A673 (cell line): ENCODE measurements at regions not wholly inside any gene's neighbourhood (a gene's known extent, or its start where the extent isn't known, plus 50 kb on each side); places are given as distances from the start of the nearest gene placed in this dataset.

Experiments
- BruUV-seq: library from RNA; stranded (reverse); fragments of 400-500 nt; replicated peaks from 2 replicates; lab custom pipeline; 2021; lab: Mats Ljungman, UMichigan
- CTCF ChIA-PET: fragments of 300-600 bp; sonication (Branson Sonifier 250); formaldehyde crosslinking; loops from one replicate; lab custom pipeline; 2022; ENCODE audit warnings: antibody characterized with exemption; lab: Charles Lee
- POLR2A ChIA-PET: fragments of 300-600 bp; sonication (Branson Sonifier 250); formaldehyde crosslinking; loops from one replicate; lab custom pipeline; 2022; ENCODE audit warnings: antibody characterized with exemption; ENCODE audit not compliant: low non-redundant PET; lab: Charles Lee
- DNase-seq: peaks from one replicate; pipeline ENCODE4 v3.0.0-alpha.2; 2015; ENCODE audit warnings: low spot score
- H3K27ac ChIP-seq: fragments of 200-600 bp; sonication (generic); 2 replicates; pipeline ENCODE4 v1.5.1; 2016; ENCODE audit warnings: mixed run types, low read depth, mild to moderate bottlenecking, mixed read lengths, antibody characterized with exemption, low read length; ENCODE audit not compliant: poor library complexity, severe bottlenecking
- H3K27me3 ChIP-seq: fragments of 200-600 bp; sonication (generic); replicated peaks from 2 replicates; pipeline ENCODE4 v1.6.1; 2017; ENCODE audit warnings: mixed run types, low read depth, mild to moderate bottlenecking, mixed read lengths, antibody characterized with exemption, low read length; ENCODE audit not compliant: insufficient read depth, poor library complexity
- H3K36me3 ChIP-seq: fragments of 200-600 bp; sonication (generic); 2 replicates; pipeline ENCODE4 v1.6.1; 2016; ENCODE audit warnings: mixed run types, mild to moderate bottlenecking, mixed read lengths, antibody characterized with exemption, low read length; ENCODE audit not compliant: insufficient read depth, poor library complexity, severe bottlenecking
- H3K4me1 ChIP-seq: fragments of 200-600 bp; sonication (generic); 2 replicates; pipeline ENCODE4 v1.6.1; 2017; ENCODE audit warnings: mixed run types, mild to moderate bottlenecking, mixed read lengths, antibody characterized with exemption, low read length; ENCODE audit not compliant: insufficient read depth, poor library complexity, severe bottlenecking
- H3K4me3 ChIP-seq: fragments of 200-600 bp; sonication (generic); 2 replicates; pipeline ENCODE4 v1.5.1; 2016; ENCODE audit warnings: low read depth, mixed run types, mild to moderate bottlenecking, mixed read lengths, low read length; ENCODE audit not compliant: poor library complexity, severe bottlenecking
- H3K9me3 ChIP-seq: fragments of 200-600 bp; sonication (generic); 2 replicates; pipeline ENCODE4 v1.6.1; 2016; ENCODE audit warnings: mixed run types, low read depth, mild to moderate bottlenecking, mixed read lengths, antibody characterized with exemption, low read length; ENCODE audit not compliant: poor library complexity, severe bottlenecking
- CTCF ChIP-seq: fragments of 300-800, 200-600 bp; sonication (generic); conservative IDR thresholded peaks from 2 replicates; pipeline ENCODE4 v1.5.1; 2017; ENCODE audit warnings: low read depth, mild to moderate bottlenecking, antibody characterized with exemption, low read length, moderate library complexity, mixed read lengths
- EZH2 ChIP-seq: fragments of 200-600 bp; sonication (generic); IDR thresholded peaks from 2 replicates; pipeline ENCODE4 v1.6.1; 2017; ENCODE audit warnings: borderline replicate concordance, low read depth, mild to moderate bottlenecking, mixed read lengths, antibody characterized with exemption, low read length; ENCODE audit not compliant: poor library complexity, severe bottlenecking
- intact Hi-C: fragments of 100-400 bp; cut with micrococcal nuclease; formaldehyde crosslinking; loops from one replicate; pipeline ENCODE4 v1.10.0; 2022; ENCODE audit not compliant: unreplicated experiment

GRCh38 chr4:41428601-41429279 is 109.2 kb upstream of the LIMCH1 start:
- Histone ChIP-seq H3K4me3 (no peak overlapping the region), H3K27ac (no peak overlapping the region), H3K36me3 (no peaks in the 10 kb centered on the region), H3K4me1 (peaks cover 21% of the 10 kb centered on the region), H3K9me3 (no peaks in the 10 kb centered on the region), H3K27me3 (no peaks in the 10 kb centered on the region)
- CTCF ChIA-PET, result no interaction called here
- intact Hi-C loops, result no loop called here
- POLR2A ChIA-PET, result no interaction called here
- TF ChIP-seq CTCF, result no peak
- no peak for TF ChIP-seq EZH2
- no TSS peak for BruUV-seq
- no peak for DNase-seq

- no peaks in the 10 kb centered on the region for H3K36me3 ChIP-seq
- no peak for TF ChIP-seq CTCF
- CTCF ChIA-PET, result no interaction called here
- H3K4me3 ChIP-seq, result no peak overlapping the region
- intact Hi-C loops, result no loop called here
- no TSS peak for BruUV-seq
- POLR2A ChIA-PET, result no interaction called here
- H3K4me1 ChIP-seq, result peaks cover 21% of the 10 kb centered on the region
- no peaks in the 10 kb centered on the region for H3K9me3 ChIP-seq
- no peaks in the 10 kb centered on the region for H3K27me3 ChIP-seq
- no peak overlapping the region for H3K27ac ChIP-seq
- no peak for DNase-seq
Observed at GRCh38 chr4:41429280-41429669, 108.7 kb upstream of the LIMCH1 start.

GRCh38 chr4:41430792-41431191 is 107.2 kb upstream of the LIMCH1 start:
- no peaks in the 10 kb centered on the region for H3K36me3 ChIP-seq
- no peak overlapping the region for H3K4me3 ChIP-seq
- ChIA-PET POLR2A (no interaction called here), CTCF (no interaction called here)
- H3K27ac ChIP-seq, result no peak overlapping the region
- peaks cover 21% of the 10 kb centered on the region for H3K4me1 ChIP-seq
- no peak for DNase-seq
- BruUV-seq, result no TSS peak
- H3K27me3 ChIP-seq, result no peaks in the 10 kb centered on the region
- H3K9me3 ChIP-seq, result no peaks in the 10 kb centered on the region
- no peak for TF ChIP-seq EZH2
- no peak for TF ChIP-seq CTCF
- intact Hi-C loops, result no loop called here
